Esophagus squamous epithelium (tissue), 4 donors: ENCODE measurements at regions not wholly inside any gene's neighbourhood (a gene's known extent, or its start where the extent isn't known, plus 50 kb on each side); places are given as distances from the start of the nearest gene placed in this dataset.
"Not testable (repeated sequence)": the region's sequence is repeated elsewhere in the genome, so short reads cannot be mapped to it uniquely, and the experiment has no call there.

Source experiments
- CTCF ChIP-seq, 6 experiments: fragments of 450-650 bp in 4 of 6; fragments of 200-600 bp in 2 of 6; sonication (generic) in 2 of 6; IDR thresholded peaks; one replicate each; pipeline ENCODE4 v1.5.1; 2016 to 2019; ENCODE audit warnings: antibody characterized with exemption in 6 of 6, mild to moderate bottlenecking in 4 of 6, moderate library complexity in 4 of 6
- POLR2A ChIP-seq, 4 donors: fragments of 450-650 bp; IDR thresholded peaks; one replicate each; pipeline ENCODE4 v1.6.1; 2017; ENCODE audit warnings: antibody characterized with exemption in 4 of 4, mild to moderate bottlenecking in 4 of 4, moderate library complexity in 3 of 4

GRCh38 chr7:63580045-63580444, 418.6 kb upstream of the ZNF722 start:
- TF ChIP-seq CTCF, POLR2A (IDR thresholded peaks at IDR 0.05): not testable (repeated sequence)
